ENCODE measurements at regions not wholly inside any gene's neighbourhood (a gene's known extent, or its start where the extent isn't known, plus 50 kb on each side); places are given as distances from the start of the nearest gene placed in this dataset.

- TF ChIP-seq CTCF (IDR thresholded peaks at IDR 0.05; ENCODE audit: extremely low read depth, missing control alignments): no peak
- no peak for DNase-seq (ENCODE audit: low spot score)
Observed at GRCh38 chr6:167552961-167553735, 228.3 kb downstream of the TTLL2 start.

- TF ChIP-seq CTCF (IDR thresholded peaks at IDR 0.05; ENCODE audit: extremely low read depth, missing control alignments): no peak
- no peak for DNase-seq (ENCODE audit: low spot score)
Observed at GRCh38 chr6:167553736-167554119, 228.8 kb downstream of the TTLL2 start.

- TF ChIP-seq CTCF (IDR thresholded peaks at IDR 0.05; ENCODE audit: extremely low read depth, missing control alignments): no peak
- no peak for DNase-seq (ENCODE audit: low spot score)
Observed at GRCh38 chr6:167554854-167555253, 230.0 kb downstream of the TTLL2 start.

- no peak for TF ChIP-seq CTCF (IDR thresholded peaks at IDR 0.05; ENCODE audit: extremely low read depth, missing control alignments)
- DNase-seq (ENCODE audit: low spot score): no peak
Observed at GRCh38 chr6:167555836-167556235, 230.9 kb downstream of the TTLL2 start.

GRCh38 chr6:167557675-167558074 is 232.8 kb downstream of the TTLL2 start:
- no peak for DNase-seq (ENCODE audit: low spot score)
- no peak for TF ChIP-seq CTCF (IDR thresholded peaks at IDR 0.05; ENCODE audit: extremely low read depth, missing control alignments)

GRCh38 chr6:167558246-167559177 is 233.6 kb downstream of the TTLL2 start:
- no peak for DNase-seq (ENCODE audit: low spot score)
- no peak for TF ChIP-seq CTCF (IDR thresholded peaks at IDR 0.05; ENCODE audit: extremely low read depth, missing control alignments)
